ENCODE measurements at regions not wholly inside any gene's neighbourhood (a gene's known extent, or its start where the extent isn't known, plus 50 kb on each side); places are given as distances from the start of the nearest gene placed in this dataset.
"Not testable (repeated sequence)": the region's sequence is repeated elsewhere in the genome, so short reads cannot be mapped to it uniquely, and the experiment has no call there.

GRCh38 chr2:33913071-33913616 lies 314.0 kb upstream of the FAM98A start:
- DNase-seq = no peak

DNA sequence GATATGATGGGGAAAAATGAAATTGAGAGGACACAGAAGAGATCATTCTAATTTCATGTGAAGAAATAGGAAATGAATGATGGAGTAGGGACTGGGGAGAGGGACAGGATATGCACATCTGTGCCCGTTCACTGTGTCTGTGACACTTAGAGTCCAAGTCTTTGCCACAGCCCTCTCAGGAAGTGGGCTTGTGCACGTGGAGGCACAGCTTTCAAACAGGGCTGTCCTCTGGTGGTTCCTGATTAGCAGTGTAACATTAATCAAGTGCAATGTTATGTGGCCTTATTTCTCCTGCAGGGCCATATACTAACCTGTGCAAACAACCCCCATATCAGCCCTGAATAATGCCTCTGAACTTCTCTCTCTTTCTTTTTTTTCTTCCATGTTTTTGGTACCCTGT lies 312.2 kb upstream of the FAM98A start:
- no peak for DNase-seq

DNA sequence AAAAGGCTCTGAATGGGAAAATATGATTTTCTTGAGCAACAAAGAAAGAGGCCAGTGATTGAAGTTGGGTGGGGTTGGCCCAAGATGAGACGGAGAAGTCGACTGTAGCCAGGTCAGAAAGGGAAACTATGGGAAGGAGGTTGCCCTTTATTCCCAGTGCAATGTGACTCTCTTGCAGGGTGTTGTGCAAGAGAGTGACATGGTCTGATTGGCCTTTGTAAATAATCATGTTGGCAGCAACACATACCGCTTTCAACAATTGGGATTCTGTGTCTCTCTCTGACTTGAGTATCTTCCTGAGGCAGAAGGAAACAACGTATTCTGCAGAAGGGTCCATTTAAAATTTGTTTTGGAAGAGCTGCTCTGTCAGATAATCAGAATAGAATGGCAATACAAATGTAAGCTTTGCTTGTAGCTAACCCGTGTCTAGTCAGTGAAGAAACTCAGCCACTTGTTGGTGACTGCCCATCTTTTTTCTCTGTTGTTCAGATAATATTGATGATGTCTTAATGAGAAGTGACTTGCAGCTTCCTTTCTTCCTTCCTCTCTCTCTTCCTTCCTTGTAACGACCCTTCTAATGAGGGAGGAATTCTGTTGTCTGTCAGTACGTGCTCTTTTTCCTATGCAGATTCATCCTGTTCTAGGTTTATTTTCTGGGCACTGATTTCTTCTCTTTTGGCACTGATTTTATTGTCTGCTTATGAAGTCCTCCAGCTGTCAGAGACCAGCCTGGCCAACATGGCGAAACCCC lies 311.0 kb upstream of the FAM98A start:
- DNase-seq = no peak

GRCh38 chr2:33907866-33908265 lies 308.8 kb upstream of the FAM98A start:
- DNase-seq = no peak

GRCh38 chr2:33906129-33906528 lies 307.0 kb upstream of the FAM98A start:
- not testable (repeated sequence) for DNase-seq

DNA sequence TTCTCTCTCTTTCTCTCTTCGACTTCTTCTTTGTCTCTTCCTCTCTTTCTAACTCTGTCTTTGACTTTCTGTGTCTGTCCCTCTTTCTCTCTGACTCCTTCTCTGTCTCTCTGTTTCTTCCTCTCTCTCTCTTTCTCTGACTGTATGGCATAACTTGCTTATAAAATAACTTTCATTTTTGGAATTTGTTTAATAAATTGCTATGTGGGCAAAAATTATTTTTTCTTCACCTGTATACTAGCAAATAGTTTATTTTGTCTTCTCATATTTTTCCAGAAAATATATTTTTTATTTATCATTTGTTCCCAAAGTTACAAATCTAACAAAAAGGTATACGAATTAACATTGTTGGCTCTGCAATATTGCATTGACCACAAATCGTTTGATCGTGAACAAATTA lies 305.7 kb upstream of the FAM98A start:
- DNase-seq = no peak

DNA sequence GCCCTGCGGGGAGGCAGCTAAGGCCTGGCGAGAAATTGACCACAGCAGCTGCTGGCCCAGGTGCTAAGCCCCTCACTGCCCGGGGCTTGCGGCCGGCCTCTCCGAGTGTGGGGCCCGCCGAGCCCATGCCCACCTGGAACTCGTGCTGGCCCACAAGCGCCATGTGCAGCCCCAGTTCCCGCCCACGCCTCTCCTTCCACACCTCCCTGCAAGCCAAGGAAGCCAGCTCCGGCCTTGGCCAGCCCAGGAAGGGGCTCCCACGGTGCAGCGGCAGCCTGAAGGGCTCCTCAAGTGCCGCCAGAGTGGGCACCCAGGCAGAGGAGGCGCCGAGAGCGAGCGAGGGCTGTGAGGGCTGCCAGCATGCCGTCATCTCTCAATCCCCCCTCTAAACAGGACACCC lies 304.6 kb upstream of the FAM98A start:
- no peak for DNase-seq

- DNase-seq = no peak
Observed at GRCh38 chr2:33903215-33903614, 304.1 kb upstream of the FAM98A start.

DNA sequence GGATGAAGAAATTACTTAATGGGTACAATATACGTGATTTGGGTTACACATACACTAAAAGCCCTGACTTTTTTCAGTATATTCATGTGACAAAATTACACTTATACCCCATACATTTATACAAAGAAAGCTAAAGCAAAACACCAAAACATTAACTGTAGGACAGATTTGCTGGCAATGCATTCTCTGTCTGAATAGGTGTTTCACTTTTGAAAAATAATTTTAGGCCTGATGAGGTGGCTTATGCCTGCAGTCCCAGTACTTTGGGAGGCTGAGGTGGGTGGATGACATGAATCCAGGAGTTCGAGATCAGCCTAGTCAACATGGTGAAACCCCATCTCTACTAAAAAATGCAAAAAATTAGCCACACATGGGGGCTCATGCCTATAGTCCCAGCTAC lies 301.5 kb upstream of the FAM98A start:
- no peak for DNase-seq

- no peak for DNase-seq
Observed at GRCh38 chr2:33897741-33898140, 298.6 kb upstream of the FAM98A start.

DNA sequence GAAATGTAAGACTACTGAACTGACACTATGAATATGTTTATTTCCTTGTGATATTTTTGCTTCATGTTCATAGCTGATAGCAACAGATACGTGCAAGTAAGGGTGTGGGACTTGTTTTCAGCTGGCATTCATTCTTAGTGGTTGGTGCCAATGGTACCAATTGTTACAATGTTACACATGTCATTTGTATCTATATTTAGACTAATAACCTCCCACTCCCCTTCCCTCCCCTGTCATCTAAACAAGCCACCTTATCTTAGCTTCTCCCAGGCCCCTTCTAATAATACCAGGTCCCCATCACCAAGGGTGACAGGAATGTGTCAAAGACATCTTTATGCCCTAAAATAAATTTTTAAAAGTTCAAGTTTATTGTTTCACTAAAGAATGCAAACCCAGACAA lies 294.7 kb upstream of the FAM98A start:
- no peak for DNase-seq

DNA sequence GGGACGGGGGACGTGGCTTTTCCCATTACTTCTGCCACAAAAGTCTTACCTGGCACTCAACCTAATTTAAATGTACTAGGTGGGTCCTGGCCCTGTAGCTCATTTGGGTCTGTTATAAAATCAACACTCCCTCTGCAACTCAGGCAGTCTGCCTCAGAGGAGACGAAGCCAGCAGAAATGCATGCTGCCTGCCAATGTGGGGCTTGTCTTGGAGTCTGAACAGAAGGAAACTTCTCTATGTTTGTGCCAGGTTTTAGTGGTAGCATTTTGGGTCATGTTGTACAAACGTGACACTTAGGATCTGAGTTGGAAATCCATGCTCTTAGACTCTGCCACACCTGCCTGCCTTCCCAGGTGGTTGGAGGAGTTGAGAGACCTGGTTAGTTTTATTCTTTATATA lies 292.5 kb upstream of the FAM98A start:
- DNase-seq = no peak

DNA sequence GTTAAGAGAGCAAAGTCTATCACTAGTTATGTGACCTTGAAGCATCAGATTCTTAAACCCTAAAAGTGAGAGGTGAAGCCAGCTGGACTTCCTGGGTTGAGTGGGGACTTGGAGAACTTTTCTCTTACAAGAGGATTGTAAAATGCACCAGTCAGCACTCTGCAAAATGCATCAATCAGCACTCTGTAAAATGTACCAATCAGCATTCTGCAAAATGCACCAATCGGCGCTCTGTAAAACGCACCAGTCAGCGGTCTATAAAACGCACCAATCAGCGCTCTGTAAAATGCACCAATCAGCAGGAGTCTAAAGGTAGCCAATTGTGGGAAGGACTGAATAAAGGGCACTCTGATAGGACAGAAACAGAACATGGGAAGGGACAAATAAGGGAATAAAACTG lies 291.6 kb upstream of the FAM98A start:
- no peak for DNase-seq

DNA sequence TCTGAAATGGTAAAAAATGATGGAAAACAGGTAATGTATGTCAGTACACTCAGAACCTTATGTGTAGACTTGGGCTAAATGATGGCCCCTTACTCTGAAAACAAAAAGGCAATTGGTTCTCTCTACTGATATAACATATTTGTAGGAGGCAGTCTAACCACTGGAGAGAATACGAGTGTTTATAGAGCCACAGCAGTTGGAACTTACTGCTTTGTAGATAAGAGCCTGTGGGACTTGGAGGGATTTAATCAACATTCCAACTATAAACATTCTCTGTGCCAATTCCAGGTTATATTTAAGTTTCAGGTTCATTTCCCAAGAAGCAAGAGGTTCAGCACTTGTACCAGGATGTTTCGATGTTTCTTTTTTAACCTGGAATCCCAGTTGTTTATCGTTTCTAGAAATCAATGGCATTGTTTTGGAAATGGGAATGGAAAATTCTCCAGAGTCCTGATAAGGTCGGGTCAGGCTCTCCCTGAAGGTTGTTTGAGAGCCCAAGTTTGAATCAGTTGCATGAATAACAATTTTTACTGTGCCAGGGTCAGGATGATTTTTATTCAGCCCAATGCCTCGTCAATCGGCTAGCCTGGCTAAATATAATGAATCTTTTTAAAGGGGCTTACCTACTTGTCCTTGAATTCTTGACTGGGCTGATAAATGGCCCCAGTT lies 278.4 kb upstream of the FAM98A start:
- DNase-seq = no peak

DNA sequence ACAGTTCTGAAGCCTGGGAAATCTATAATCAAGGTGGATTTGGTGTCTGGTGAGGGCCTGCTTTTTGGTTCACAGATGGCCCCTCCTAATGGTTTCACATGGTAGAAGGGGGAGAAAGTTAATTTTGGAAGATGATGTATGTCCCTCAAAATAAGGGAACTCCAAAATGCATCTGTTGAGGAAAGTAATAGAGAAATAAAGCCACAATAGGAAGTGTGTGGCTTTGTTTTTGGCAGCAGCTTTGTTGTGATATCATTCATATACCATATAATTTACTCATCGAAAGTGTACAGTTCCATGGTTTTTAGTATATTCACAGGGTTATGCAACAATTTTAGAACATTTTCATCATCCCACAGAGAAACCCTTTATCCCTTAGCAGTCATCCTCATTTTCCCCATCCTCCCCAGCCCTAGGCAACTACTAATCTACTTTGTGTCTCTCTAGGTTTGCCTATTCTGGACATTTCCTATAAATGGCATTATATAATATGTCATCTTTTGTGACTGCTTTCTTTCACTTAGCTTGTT lies 274.0 kb upstream of the FAM98A start:
- no peak for DNase-seq

- no peak for DNase-seq
Observed at GRCh38 chr2:33859811-33860461, 260.8 kb upstream of the FAM98A start.

DNA sequence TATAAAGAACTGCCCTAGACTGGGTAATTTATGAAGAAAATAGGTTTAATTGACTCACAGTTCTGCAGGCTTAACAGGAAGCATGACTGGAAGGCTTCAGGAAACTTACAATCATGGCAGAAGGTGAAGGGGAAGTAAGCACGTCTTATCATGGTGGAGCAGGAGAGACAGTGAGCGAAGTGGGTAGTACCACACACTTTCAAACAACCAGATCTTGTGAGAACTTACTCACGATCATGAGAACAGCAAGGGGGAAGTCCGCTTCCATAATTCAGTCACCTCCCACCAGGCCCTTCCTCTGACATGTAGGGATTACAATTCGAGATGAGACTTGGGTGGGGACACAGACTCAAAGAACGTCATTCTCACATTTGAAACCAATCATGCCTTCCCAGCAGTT lies 260.1 kb upstream of the FAM98A start:
- no peak for DNase-seq

DNA sequence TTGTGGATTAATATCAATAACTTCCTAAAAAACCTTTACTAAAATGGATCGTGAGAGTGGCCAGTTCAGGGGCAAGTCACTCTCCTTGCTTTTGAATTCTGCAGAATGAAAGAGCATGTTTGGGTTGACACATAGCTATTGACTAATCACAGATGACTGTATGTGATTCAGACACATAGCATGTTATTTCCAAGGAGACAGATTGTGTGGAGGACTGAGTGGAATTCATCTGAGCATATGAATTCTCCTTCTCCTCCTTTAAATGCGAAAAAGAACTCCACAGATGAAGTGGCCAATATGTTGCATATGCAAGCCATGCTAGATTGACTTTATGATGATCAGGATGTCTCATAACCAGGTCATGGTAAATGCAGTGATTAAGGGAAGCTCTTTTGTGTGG lies 249.4 kb upstream of the FAM98A start:
- DNase-seq = no peak

DNA sequence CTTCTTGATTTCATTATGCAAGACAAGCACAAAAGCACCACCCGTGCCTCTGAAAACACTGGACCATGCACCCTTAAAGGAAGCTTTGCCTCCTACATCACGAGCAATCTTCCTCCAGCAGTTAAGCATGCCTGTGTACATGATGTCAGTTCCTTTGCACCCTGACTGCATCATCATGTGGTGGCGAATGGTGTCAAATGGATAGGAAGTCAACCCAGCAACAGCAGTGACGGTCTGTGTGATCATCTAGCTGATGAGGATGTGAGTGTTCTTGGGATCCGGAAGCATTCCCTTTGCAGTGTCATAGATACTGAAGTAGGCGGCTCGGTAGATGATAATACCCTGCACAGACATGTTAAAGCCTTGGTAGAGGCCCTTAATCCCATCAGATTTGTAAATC lies 240.7 kb upstream of the FAM98A start:
- DNase-seq = no peak

DNA sequence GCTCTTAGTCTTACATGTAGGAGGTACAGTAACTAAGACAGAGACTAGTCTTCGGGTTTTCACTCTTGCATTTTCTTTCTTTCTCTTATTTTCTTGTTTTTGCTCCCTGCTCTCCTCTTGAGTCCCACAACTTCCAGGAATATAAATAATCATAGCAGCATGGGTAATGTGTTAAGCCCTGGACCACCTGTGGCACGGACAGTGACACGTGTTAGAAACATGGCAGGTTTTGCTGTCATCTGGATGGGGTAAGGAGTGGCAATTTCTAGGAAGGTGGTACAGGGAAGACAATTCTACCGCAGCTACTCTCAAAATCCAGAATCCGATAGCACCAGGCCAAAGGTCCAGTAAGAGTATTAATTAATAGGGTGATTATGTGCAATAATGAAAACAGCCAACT lies 237.5 kb upstream of the FAM98A start:
- no peak for DNase-seq

DNA sequence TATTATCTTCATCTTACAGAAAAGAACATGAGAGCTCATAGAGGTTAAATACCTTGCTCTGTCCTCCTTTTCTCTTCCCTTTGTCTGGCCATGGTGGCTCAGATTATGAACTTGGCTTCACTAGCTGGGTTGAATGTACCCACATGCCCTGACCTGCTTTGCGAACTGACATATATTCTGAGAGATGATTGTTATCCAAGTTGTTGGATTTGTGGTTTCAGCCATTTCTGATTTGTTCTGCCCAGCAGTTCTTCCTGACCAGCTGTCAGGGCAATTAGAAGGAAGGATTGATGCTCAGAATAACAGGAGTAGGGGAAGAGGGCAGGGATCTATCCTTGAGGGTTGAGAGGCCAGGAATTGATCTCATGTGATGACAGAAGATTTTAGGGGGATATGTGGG lies 236.8 kb upstream of the FAM98A start:
- DNase-seq = no peak

DNA sequence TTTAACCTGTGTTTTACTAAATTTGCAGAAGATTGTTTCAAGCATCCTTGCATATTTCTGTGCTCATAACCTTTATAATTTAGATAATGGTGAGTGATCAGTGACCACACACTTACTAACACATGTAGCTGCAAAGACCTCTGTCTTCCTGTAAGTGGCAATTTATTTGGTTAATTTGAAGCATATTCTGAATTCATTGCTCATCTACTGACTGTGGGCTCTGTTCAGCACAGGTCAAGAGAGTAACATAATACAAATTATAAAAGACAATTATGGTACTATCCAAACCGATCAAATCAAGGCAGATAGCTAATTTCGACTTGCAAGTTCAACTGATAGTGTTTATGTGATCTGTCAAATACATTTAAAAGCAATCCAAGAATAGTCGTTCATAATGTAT lies 223.9 kb upstream of the FAM98A start:
- DNase-seq = no peak

DNA sequence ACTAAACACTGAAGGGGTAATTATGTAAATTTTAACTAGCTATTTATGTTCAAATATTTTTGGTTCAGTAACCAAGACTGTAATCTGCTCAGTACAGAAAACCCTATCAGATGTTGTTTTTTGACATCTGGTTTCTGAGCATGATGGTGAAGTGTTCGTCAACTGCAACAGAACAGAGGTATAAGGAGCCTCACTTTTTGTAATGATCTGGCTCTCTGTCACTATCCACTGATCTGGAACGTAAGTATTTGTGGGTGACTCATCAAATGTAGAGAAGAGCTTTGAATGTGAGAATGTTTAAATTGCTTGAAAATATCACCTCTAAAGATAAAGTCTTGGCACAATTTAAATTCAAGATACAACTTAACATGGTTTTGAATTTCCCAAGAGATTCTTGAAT lies 213.6 kb upstream of the FAM98A start:
- no peak for DNase-seq

Data from activated T-cell treated with anti-CD3 and anti-CD28 coated beads, Interleukin-2, amount 50 U/mL, for 48 hours (primary cell).